CD4-positive, alpha-beta T cell treated with Interleukin-4 for 1 hour (primary cell): ENCODE measurements at regions not wholly inside any gene's neighbourhood (a gene's known extent, or its start where the extent isn't known, plus 50 kb on each side); places are given as distances from the start of the nearest gene placed in this dataset.

Experiments
- DNase-seq, 2 donors: peaks; one replicate each; pipeline ENCODE4 v3.0.0-alpha.2; 2020 to 2022

GRCh38 chr3:130841357-130841756 is 52.5 kb upstream of the ATP2C1 start:
- DNase-seq: no peak

DNA sequence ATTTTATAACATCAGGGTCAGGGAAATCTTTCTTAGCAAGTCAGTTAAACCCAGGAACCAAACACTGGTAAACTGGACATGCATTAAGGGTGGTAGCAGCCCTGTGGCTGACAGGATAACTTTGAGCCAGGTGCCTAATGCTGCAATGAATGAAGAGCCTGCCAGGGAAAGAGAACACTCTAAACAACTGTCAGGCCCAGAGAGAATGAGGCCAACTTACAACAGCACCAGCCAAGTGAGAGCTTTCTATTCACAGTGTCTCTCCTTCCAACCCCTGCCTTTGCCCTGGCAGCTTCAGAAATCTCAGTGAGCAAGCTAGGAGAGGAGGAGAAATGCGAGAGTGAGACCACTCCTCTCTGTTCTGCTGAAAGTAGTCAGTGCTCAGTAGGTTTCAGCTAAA is 50.4 kb upstream of the ATP2C1 start:
- no peak for DNase-seq
